OCI-LY7 (cell line): ENCODE measurements at regions not wholly inside any gene's neighbourhood (a gene's known extent, or its start where the extent isn't known, plus 50 kb on each side); places are given as distances from the start of the nearest gene placed in this dataset.

Source experiments
- BruUV-seq: library from RNA; stranded (reverse); fragments of 400-500 nt; replicated peaks from 2 replicates; lab custom pipeline; 2021; lab: Mats Ljungman, UMichigan
- CTCF ChIA-PET: fragments of 300-600 bp; sonication (Branson Sonifier 250); formaldehyde crosslinking; loops from one replicate; lab custom pipeline; 2022; ENCODE audit warnings: antibody characterized with exemption; ENCODE audit not compliant: unreplicated experiment; lab: Charles Lee
- POLR2A ChIA-PET: fragments of 300-600 bp; sonication (Branson Sonifier 250); formaldehyde crosslinking; loops from one replicate; lab custom pipeline; 2022; ENCODE audit warnings: antibody characterized with exemption; lab: Charles Lee
- DNase-seq: peaks from one replicate; pipeline ENCODE4 v3.0.0-alpha.2; 2015; ENCODE audit warnings: low spot score
- H2AFZ ChIP-seq: fragments of 200-600 bp; sonication (generic), shearing (Covaris generic); 2 replicates; pipeline ENCODE4 v1.6.1; 2014; ENCODE audit warnings: mild to moderate bottlenecking, antibody characterized with exemption, low read length, moderate library complexity
- H3K27ac ChIP-seq: fragments of 200-600 bp; sonication (generic); 2 replicates; pipeline ENCODE4 v1.5.1; 2014; ENCODE audit warnings: mixed run types, low read depth, mild to moderate bottlenecking, moderate library complexity, low read length, inconsistent platforms; ENCODE audit not compliant: poor library complexity, severe bottlenecking
- H3K36me3 ChIP-seq: fragments of 200-600 bp; sonication (generic); 2 replicates; pipeline ENCODE4 v1.6.1; 2014; ENCODE audit warnings: mild to moderate bottlenecking, antibody characterized with exemption, low read length, moderate library complexity, mixed read lengths; ENCODE audit not compliant: insufficient read depth
- H3K4me1 ChIP-seq: fragments of 200-600 bp; sonication (generic); 2 replicates; pipeline ENCODE4 v1.5.1; 2014; ENCODE audit warnings: mild to moderate bottlenecking, low read length; ENCODE audit not compliant: insufficient read depth, poor library complexity, severe bottlenecking
- H3K4me2 ChIP-seq: fragments of 200-600 bp; sonication (generic); 2 replicates; pipeline ENCODE4 v1.6.1; 2014; ENCODE audit warnings: mild to moderate bottlenecking, low read length
- H3K4me3 ChIP-seq: fragments of 200-600 bp; sonication (generic); 2 replicates; pipeline ENCODE4 v1.5.1; 2014; ENCODE audit warnings: mild to moderate bottlenecking, low read depth, low read length; ENCODE audit not compliant: poor library complexity, severe bottlenecking
- H3K79me2 ChIP-seq: fragments of 200-600 bp; sonication (generic); 2 replicates; pipeline ENCODE4 v1.6.1; 2016; ENCODE audit warnings: low read depth, mild to moderate bottlenecking, low read length, moderate library complexity, mixed read lengths; ENCODE audit not compliant: insufficient read depth
- H3K9me2 ChIP-seq: fragments of 200-600 bp; sonication (generic); 2 replicates; pipeline ENCODE4 v1.6.1; 2016; ENCODE audit warnings: mild to moderate bottlenecking, low read length, mixed read lengths; ENCODE audit not compliant: insufficient read depth
- H3K9me3 ChIP-seq: fragments of 200-600 bp; sonication (generic); 2 replicates; pipeline ENCODE4 v1.6.1; 2014; ENCODE audit warnings: mild to moderate bottlenecking, mixed run types, low read length, mixed read lengths
- H4K20me1 ChIP-seq: fragments of 200-600 bp; sonication (generic); 2 replicates; pipeline ENCODE4 v1.6.1; 2014; ENCODE audit warnings: mild to moderate bottlenecking, antibody characterized with exemption, low read length, moderate library complexity, mixed read lengths; ENCODE audit not compliant: insufficient read depth
- CTCF ChIP-seq: fragments of 200-600 bp; sonication (generic); conservative IDR thresholded peaks from 2 replicates; pipeline ENCODE4 v1.5.1; 2014; ENCODE audit warnings: mild to moderate bottlenecking, antibody characterized with exemption, low read length, moderate library complexity, mixed read lengths
- EZH2phosphoT487 ChIP-seq: fragments of 200-600 bp; sonication (generic); IDR thresholded peaks from 2 replicates; pipeline ENCODE4 v1.6.1; 2018; ENCODE audit warnings: low read depth, borderline replicate concordance, mild to moderate bottlenecking, mixed run types, antibody characterized with exemption, low read length, moderate library complexity, mixed read lengths
- intact Hi-C: fragments of 100-400 bp; cut with micrococcal nuclease; formaldehyde crosslinking; loops from one replicate; pipeline ENCODE4 v1.10.0; 2022; ENCODE audit not compliant: unreplicated experiment

GRCh38 chr6:163897030-163897429 is 482.5 kb downstream of the QKI start:
- DNase-seq: no peak
- Histone ChIP-seq H4K20me1 (no peaks in the 10 kb centered on the region), H3K4me3 (no peak overlapping the region), H3K4me1 (no peaks in the 10 kb centered on the region), H3K36me3 (no peaks in the 10 kb centered on the region), H3K79me2 (no peaks in the 10 kb centered on the region), H3K9me2 (no peaks in the 10 kb centered on the region), H2AFZ (no peak overlapping the region), H3K4me2 (no peak overlapping the region), H3K27ac (no peak overlapping the region), H3K9me3 (no peaks in the 10 kb centered on the region)
- ChIA-PET CTCF (no interaction called here), POLR2A (no interaction called here)
- TF ChIP-seq CTCF: no peak
- no peak for TF ChIP-seq EZH2phosphoT487
- BruUV-seq: no TSS peak
- intact Hi-C loops: no loop called here

DNA sequence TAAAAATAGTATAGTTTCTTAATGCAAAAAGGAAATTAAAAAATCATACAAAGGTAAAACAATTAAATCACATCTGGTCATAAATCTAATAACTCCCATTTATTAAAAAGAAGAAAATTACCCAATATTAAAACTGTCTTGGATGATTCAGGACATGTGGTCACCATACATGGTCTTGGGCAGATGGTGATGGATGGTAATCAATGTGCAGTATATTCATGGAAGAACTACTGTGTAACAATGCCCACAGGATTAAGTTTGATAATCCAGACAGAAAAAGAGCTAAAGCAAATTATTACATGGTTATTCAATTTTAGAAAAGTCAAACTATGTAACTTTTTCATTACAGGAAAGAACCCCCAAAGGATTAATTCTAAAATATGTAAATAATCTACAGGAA is 480.6 kb downstream of the QKI start:
- BruUV-seq: no TSS peak
- no peaks in the 10 kb centered on the region for H3K4me1 ChIP-seq
- CTCF ChIA-PET: no interaction called here
- POLR2A ChIA-PET: interaction anchor here (0.7 kb wide), 2 partner anchors 7 to 67 kb away, joined by 3 to 4 read pairs; no protein-coding TSS in a partner anchor
- H3K9me2 ChIP-seq: no peaks in the 10 kb centered on the region
- intact Hi-C loops: no loop called here
- TF ChIP-seq CTCF (no peak), EZH2phosphoT487 (no peak)
- no peak overlapping the region for H3K4me2 ChIP-seq
- no peaks in the 10 kb centered on the region for H3K9me3 ChIP-seq
- no peak for DNase-seq
- no peak overlapping the region for H3K4me3 ChIP-seq
- H3K27ac ChIP-seq: no peak overlapping the region
- no peaks in the 10 kb centered on the region for H4K20me1 ChIP-seq
- no peak overlapping the region for H2AFZ ChIP-seq
- H3K79me2 ChIP-seq: no peaks in the 10 kb centered on the region
- H3K36me3 ChIP-seq: no peaks in the 10 kb centered on the region

DNA sequence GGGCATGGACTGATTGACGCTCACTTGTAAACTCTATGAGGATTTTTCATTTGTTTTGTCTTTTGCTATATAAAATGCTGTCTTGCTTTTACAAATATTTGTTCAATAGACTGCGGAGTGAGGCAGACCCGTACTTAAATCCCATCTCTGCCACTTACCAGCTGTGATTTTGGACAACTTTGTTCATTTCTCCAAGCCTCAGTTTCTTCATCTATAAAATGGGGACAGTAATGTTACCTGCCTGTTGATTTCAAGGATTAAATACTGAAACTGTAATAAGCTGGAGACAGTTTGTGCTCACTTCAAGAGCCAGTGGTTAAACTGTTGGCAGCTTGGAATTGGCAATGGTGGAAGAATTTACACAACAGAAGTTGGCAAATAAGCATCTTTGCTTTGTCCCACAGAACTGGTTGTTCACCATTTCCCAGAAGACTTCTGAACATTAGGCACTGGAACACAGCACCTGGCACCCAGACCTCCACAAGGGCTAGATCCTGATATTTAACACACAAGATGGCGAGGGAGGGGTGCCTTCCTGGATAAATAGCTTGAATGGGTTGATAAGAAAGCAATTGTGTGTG is 479.2 kb downstream of the QKI start:
- no TSS peak for BruUV-seq
- intact Hi-C loops: no loop called here
- POLR2A ChIA-PET: no interaction called here
- Histone ChIP-seq H2AFZ (no peak overlapping the region), H3K4me3 (no peak overlapping the region), H3K79me2 (no peaks in the 10 kb centered on the region), H3K9me3 (no peaks in the 10 kb centered on the region), H3K36me3 (no peaks in the 10 kb centered on the region), H3K27ac (no peak overlapping the region), H3K4me1 (no peaks in the 10 kb centered on the region), H3K9me2 (no peaks in the 10 kb centered on the region), H3K4me2 (no peak overlapping the region), H4K20me1 (no peaks in the 10 kb centered on the region)
- TF ChIP-seq EZH2phosphoT487 (no peak), CTCF (no peak)
- DNase-seq: no peak
- CTCF ChIA-PET: no interaction called here
